ENCODE measurements at regions not wholly inside any gene's neighbourhood (a gene's known extent, or its start where the extent isn't known, plus 50 kb on each side); places are given as distances from the start of the nearest gene placed in this dataset.

DNA sequence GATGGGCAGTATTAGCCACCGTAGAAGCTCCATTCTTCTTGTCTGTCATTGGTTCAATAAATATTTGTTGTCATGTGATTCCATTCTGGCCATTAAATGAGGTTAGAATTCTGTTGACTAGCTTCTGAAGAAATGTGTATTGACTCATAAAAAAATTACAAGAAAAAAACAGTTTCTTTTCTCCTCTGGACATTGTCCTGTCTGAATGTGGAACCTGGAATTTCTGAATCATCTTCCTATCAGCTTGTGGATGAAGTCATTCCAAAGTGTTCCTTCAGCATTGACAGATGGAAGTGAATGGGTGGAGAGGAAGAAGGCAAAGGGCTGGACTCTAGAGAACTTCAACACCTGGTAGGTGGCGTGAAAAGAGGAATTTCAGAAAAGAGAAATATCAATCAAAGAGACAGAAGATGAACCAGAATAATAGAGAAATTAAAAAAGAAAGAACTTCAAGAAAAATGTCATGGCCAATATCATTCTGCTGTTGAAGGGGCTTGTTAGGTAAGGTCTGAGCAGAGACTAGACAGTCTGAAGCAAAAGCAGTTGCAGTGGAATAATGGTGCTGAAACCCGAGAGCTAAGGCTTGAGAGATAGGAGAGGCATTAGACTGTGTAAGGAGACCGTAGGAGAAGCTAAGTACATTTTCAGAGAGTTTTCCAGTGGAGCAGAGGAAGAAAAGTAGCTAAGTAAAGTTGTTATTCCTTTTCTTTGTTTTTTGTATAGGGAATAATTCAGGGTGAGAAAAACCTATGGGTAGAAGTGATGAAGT lies 806.6 kb downstream of the SQOR start:
- TF ChIP-seq, protein P1, sequence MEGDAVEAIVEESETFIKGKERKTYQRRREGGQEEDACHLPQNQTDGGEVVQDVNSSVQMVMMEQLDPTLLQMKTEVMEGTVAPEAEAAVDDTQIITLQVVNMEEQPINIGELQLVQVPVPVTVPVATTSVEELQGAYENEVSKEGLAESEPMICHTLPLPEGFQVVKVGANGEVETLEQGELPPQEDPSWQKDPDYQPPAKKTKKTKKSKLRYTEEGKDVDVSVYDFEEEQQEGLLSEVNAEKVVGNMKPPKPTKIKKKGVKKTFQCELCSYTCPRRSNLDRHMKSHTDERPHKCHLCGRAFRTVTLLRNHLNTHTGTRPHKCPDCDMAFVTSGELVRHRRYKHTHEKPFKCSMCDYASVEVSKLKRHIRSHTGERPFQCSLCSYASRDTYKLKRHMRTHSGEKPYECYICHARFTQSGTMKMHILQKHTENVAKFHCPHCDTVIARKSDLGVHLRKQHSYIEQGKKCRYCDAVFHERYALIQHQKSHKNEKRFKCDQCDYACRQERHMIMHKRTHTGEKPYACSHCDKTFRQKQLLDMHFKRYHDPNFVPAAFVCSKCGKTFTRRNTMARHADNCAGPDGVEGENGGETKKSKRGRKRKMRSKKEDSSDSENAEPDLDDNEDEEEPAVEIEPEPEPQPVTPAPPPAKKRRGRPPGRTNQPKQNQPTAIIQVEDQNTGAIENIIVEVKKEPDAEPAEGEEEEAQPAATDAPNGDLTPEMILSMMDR (IDR thresholded peaks at IDR 0.05), result no peak
- no peak for TF ChIP-seq POLR2A (IDR thresholded peaks at IDR 0.05)

All from lower leg skin (tissue), 3 donors.